GM21360 (cell line): ENCODE measurements at regions not wholly inside any gene's neighbourhood (a gene's known extent, or its start where the extent isn't known, plus 50 kb on each side); places are given as distances from the start of the nearest gene placed in this dataset.
"Not testable (repeated sequence)": the region's sequence is repeated elsewhere in the genome, so short reads cannot be mapped to it uniquely, and the experiment has no call there.

ENCODE experiments used
- ATAC-seq: cut with Tn5 transposase; IDR thresholded peaks from one replicate; pipeline ENCODE4 v1.9.1; 2021; ENCODE audit warnings: mild to moderate bottlenecking, moderate library complexity; ENCODE audit not compliant: unreplicated experiment

DNA sequence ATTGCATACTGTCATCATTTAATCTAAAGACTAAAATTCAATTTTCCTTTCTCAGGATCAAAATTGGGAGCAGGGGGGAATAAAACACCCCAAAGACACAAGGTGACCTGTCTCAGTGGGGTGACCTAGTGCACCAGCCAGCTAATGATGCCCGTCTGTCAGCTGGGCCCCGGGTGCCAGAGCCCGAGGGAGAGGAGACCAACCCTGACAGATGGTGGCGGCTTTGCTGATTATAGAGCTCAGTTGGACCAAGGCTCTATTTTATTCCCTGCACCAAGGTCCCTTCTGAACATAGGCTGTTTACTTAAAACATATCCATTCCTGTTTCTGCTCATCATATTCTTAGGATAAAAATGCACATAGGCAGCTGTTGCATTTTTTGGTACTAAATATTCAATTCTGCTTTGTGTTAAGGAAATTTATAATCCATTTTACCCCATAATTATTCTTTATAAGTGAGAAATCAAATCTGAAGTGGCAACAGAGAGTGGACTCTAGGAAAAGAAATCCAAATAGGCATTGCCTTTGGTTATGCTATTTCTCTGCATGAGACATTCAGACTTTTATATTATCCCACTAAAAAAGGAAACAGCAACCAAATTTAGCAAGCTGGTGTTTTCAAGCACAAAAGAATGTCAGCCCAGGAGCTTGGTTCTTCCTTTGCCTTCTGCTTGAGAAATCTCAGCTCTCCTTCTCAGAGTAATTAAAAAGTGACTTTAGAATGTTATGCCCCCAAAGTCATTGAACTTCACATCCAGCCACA, 96.8 kb upstream of the IFNG-AS1 start:
- ATAC-seq: no peak

GRCh38 chr12:67893022-67893580, 96.1 kb upstream of the IFNG-AS1 start:
- ATAC-seq: no peak

GRCh38 chr12:67900418-67900817, 88.8 kb upstream of the IFNG-AS1 start:
- ATAC-seq: not testable (repeated sequence)

DNA sequence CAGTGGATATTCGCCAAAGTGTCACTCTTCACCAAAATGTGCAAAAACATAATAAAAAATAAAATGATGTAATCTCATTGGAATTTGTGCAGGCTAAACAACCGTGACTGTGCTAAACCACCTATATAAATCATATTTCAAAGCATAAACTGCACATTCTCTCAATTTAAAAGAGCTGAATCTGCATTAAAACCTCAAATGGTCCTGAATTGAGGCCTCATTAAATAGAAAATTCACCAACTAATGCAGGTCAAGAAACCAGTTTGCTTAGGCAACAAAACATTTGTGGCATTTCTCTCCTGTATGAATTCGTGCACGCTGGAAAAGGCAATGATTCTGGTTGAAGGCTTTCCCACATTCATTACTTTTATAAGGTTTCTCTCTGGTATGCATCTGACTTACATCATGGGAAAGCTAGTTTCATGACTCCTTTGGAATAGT, 80.1 kb upstream of the IFNG-AS1 start:
- ATAC-seq: no peak

- no peak for ATAC-seq
Measured at GRCh38 chr12:67909681-67910080, 79.6 kb upstream of the IFNG-AS1 start.

DNA sequence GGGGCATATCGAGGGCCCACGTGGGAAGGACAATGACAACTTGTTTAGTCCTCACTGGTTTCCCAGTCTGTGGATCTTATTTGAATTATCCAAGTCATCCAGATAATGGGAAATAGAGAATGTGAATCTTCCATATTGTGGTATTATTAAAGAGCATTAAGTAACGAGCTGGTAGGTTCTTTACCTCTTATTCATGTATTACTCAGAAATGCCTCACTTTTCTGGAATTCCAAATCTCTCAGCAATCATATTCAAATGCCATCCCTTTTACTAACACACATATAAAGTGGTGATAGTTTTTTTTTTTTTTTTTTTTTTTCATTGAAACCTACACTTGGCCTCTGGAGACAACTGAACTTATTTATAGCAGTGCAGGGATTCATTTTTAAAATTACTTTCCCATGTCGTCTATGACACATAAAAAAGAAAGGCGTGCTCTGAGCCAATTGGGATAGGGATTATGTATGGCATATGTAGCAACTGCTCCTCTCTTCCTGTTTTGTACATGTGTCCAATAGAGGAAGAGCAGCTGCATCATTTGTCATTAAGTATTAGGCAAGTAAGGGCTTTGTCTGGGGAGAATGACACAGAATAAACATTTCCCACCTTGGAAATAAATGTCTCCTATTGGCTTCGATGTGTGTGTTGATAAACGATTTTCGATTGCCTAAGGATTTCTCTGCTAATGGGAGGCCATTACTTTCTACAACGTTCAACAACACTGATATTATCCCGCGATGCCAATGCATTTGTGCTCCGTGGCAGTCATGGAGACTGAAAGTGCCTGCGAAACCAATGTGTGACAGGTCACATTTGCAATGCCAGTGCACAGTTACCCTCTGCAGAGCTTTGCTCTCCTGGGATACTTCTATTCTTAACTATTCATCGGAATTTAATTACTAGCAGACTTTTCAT, 78.6 kb upstream of the IFNG-AS1 start:
- no peak for ATAC-seq

GRCh38 chr12:67911275-67911600, 78.0 kb upstream of the IFNG-AS1 start:
- no peak for ATAC-seq

- no peak for ATAC-seq
Measured at GRCh38 chr12:67911789-67912188, 77.5 kb upstream of the IFNG-AS1 start.

- ATAC-seq: no peak
Measured at GRCh38 chr12:67915335-67915851, 73.9 kb upstream of the IFNG-AS1 start.

DNA sequence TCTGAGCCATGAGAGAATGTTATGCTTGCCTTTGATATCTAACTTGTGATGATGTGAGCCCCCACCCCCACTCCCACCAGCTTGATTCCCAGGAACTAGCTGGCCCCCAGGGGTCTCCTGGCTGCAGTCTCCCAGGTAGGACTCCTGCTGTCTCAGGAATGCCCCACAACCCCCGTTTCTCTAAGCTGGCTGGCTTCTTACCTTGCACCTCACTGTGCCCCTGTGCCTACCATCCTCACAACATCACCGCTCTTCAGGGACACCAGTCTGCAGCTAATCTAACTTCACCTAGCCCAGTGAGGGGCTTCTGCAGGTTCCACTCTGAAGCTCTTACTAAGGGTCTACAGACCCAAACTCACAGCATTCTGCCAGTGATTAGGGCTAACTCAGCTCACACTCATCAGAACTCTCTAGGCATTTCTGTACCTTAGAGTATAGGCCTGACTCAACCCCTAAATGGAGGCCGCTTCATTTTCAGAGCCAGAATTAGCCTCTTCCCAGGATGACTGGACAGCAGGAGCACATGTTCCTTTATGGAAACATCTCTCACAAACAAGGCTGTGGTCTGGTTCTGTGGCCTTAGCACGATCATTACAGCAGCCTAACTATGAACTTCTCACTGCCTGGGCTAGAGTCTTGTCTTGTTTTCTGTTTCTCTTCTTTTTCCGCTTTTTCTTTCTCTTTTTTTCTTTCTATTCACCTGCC, 72.8 kb upstream of the IFNG-AS1 start:
- no peak for ATAC-seq

DNA sequence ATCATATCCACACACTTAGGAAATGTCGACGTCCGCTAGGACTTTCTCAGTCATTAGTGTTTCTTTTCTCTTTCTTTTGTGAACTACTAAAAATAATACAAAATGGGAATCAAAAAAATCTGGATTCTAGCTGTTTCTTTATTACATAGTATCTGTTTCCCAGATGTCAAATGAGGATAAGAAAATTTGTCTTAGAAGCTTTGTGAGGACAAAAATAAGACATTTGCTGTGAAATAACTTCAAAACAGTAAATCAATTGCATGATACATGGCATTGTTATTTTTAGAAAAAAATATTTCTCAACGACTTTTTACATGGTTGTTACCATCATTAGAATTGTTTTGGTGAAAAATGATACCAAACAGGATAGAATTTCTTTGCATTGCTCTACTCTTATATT, 71.4 kb upstream of the IFNG-AS1 start:
- ATAC-seq: no peak

- no peak for ATAC-seq
Measured at GRCh38 chr12:67918441-67918840, 70.8 kb upstream of the IFNG-AS1 start.

GRCh38 chr12:67919406-67919805, 69.8 kb upstream of the IFNG-AS1 start:
- no peak for ATAC-seq

GRCh38 chr12:67920413-67920812, 68.8 kb upstream of the IFNG-AS1 start:
- ATAC-seq: no peak

DNA sequence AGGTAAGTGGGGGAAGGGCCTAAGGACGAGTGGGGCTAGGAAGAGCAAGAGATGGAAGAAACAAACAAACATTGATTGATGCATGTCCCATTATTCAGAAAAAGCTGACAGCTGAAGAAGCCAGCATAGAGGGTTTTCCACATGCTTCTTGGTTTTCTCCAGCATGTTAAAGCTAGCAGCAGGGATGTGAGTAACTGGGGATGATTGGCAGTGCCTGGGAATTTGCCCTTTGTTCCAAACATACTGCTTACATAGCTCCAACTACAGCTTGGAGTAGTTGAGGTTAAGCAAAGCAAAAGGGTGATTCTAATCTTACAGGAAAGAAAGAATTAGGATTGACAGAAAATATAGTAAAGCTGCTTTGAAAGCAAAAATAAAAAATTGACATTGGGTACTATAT, 68.0 kb upstream of the IFNG-AS1 start:
- ATAC-seq: no peak

DNA sequence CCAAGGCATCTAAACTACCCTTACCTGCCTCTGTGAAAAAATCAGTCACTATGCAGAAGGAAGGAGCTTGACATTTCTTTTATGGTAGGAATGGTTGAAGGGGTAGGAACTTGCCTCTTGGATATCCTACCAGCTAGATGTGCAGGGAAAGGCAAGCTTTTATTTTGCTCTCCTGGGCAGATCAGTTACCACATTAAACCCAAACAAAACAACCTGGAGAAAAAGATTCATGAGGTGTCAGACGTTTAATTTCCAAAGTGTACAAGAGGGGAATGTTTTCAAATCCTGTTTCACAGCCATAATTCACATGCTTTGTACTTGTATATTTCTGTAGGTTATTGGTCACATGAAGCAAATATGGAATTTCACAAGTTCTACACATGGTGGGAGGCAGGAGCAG, 67.0 kb upstream of the IFNG-AS1 start:
- ATAC-seq: no peak

DNA sequence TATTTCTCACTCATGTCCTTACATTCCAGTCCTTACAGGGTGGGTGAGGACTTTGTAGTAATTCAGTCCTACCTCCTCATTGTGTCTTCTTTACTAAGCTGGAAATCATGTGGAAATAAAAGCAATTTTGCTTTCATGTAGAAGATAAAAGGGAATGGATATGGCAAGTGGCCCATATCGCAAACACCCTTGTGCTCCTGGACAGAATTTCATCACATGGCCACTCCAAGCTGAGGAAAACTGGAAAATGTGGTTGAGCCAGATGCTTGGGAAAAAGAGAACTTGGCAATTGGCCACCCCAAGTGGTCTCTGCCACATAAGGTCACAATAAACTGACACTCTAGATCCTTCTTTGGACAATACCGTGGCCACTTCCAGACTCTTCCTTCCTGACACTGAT, 64.2 kb upstream of the IFNG-AS1 start:
- no peak for ATAC-seq

DNA sequence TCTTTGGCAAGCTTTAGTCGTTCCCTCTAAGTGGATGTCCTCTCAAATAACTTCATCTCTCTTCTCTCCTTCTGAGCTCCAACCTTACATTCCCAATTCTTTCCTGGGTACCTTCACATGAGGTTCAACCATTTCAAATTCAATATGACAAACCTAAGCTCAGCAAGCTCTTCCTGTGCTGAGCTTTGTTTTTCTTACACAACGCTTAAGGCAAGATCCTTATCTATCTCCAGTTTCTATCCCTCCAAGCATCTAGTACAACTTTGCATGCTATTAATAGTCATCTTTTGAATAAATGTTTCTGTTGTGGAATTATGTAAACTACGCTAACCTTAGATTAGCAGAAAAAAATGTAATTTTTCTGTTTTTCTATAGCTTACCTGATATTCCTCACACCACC, 63.7 kb upstream of the IFNG-AS1 start:
- no peak for ATAC-seq

- ATAC-seq: no peak
Measured at GRCh38 chr12:67926063-67926462, 63.2 kb upstream of the IFNG-AS1 start.

DNA sequence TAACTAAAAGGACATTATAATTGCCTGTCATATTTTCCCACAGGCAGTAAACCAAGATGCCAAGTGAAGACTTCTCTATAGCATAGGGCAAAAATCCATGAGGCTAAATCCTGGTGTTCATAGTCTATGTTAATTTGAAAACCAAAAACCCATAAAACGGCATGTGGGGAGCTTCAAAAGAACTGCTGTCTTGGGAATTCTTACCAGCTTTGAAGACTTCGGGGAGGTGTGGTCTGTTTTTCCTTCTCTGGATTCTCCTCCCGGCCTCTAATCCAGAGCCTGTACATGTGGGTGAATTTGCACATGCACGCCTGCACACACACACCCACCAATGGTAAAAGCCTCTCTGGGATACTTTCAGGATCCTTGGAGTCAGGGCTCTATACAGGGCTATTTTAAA, 61.9 kb upstream of the IFNG-AS1 start:
- no peak for ATAC-seq

- ATAC-seq: no peak
Measured at GRCh38 chr12:67927815-67928214, 61.4 kb upstream of the IFNG-AS1 start.
